ENCODE measurements at regions not wholly inside any gene's neighbourhood (a gene's known extent, or its start where the extent isn't known, plus 50 kb on each side); places are given as distances from the start of the nearest gene placed in this dataset.

GRCh38 chr7:10015687-10016086, 958.0 kb upstream of the PHF14 start:
- H3K4me3 ChIP-seq (ENCODE audit: low read length): no peak overlapping the region
- no peak overlapping the region for H3K27ac ChIP-seq (ENCODE audit: low read length)
- peaks cover 5% of the 10 kb centered on the region for H3K9me3 ChIP-seq (ENCODE audit: control insufficient read depth, low read depth, low read length)
- no peaks in the 10 kb centered on the region for H3K27me3 ChIP-seq (ENCODE audit: control insufficient read depth, insufficient read depth, low read length)
- H3K36me3 ChIP-seq (ENCODE audit: control insufficient read depth, low read depth, low read length): no peaks in the 10 kb centered on the region
- no peak overlapping the region for H3K9ac ChIP-seq (ENCODE audit: low read length)
- H3K4me1 ChIP-seq (ENCODE audit: control insufficient read depth, low read depth, low read length): no peaks in the 10 kb centered on the region

- Histone ChIP-seq H3K4me1 (ENCODE audit: control insufficient read depth, low read depth, low read length) (no peaks in the 10 kb centered on the region), H3K36me3 (ENCODE audit: control insufficient read depth, low read depth, low read length) (no peaks in the 10 kb centered on the region), H3K27me3 (ENCODE audit: control insufficient read depth, insufficient read depth, low read length) (no peaks in the 10 kb centered on the region), H3K27ac (ENCODE audit: low read length) (no peak overlapping the region), H3K4me3 (ENCODE audit: low read length) (no peak overlapping the region), H3K9me3 (ENCODE audit: control insufficient read depth, low read depth, low read length) (no peaks in the 10 kb centered on the region), H3K9ac (ENCODE audit: low read length) (no peak overlapping the region)
These were observed 951.2 kb upstream of the PHF14 start for GRCh38 chr7:10022480-10022879.

GRCh38 chr7:10022957-10023356, 950.7 kb upstream of the PHF14 start:
- Histone ChIP-seq H3K27me3 (ENCODE audit: control insufficient read depth, insufficient read depth, low read length) (no peaks in the 10 kb centered on the region), H3K9me3 (ENCODE audit: control insufficient read depth, low read depth, low read length) (no peaks in the 10 kb centered on the region), H3K9ac (ENCODE audit: low read length) (no peak overlapping the region), H3K27ac (ENCODE audit: low read length) (no peak overlapping the region), H3K4me3 (ENCODE audit: low read length) (no peak overlapping the region), H3K36me3 (ENCODE audit: control insufficient read depth, low read depth, low read length) (no peaks in the 10 kb centered on the region), H3K4me1 (ENCODE audit: control insufficient read depth, low read depth, low read length) (no peaks in the 10 kb centered on the region)

- H3K9me3 ChIP-seq (ENCODE audit: control insufficient read depth, low read depth, low read length): no peaks in the 10 kb centered on the region
- H3K27ac ChIP-seq (ENCODE audit: low read length): no peak overlapping the region
- no peaks in the 10 kb centered on the region for H3K36me3 ChIP-seq (ENCODE audit: control insufficient read depth, low read depth, low read length)
- H3K9ac ChIP-seq (ENCODE audit: low read length): no peak overlapping the region
- H3K4me3 ChIP-seq (ENCODE audit: low read length): no peak overlapping the region
- no peaks in the 10 kb centered on the region for H3K27me3 ChIP-seq (ENCODE audit: control insufficient read depth, insufficient read depth, low read length)
- no peaks in the 10 kb centered on the region for H3K4me1 ChIP-seq (ENCODE audit: control insufficient read depth, low read depth, low read length)
These were observed 938.7 kb upstream of the PHF14 start for GRCh38 chr7:10034843-10035556.

- Histone ChIP-seq H3K27me3 (ENCODE audit: control insufficient read depth, insufficient read depth, low read length) (no peaks in the 10 kb centered on the region), H3K4me1 (ENCODE audit: control insufficient read depth, low read depth, low read length) (peaks cover 3% of the 10 kb centered on the region), H3K9me3 (ENCODE audit: control insufficient read depth, low read depth, low read length) (no peaks in the 10 kb centered on the region), H3K4me3 (ENCODE audit: low read length) (no peak overlapping the region), H3K9ac (ENCODE audit: low read length) (no peak overlapping the region), H3K27ac (ENCODE audit: low read length) (no peak overlapping the region), H3K36me3 (ENCODE audit: control insufficient read depth, low read depth, low read length) (no peaks in the 10 kb centered on the region)
These were observed 937.0 kb upstream of the PHF14 start for GRCh38 chr7:10036693-10037092.

- no peaks in the 10 kb centered on the region for H3K9me3 ChIP-seq (ENCODE audit: control insufficient read depth, low read depth, low read length)
- peaks cover 4% of the 10 kb centered on the region for H3K4me1 ChIP-seq (ENCODE audit: control insufficient read depth, low read depth, low read length)
- no peaks in the 10 kb centered on the region for H3K36me3 ChIP-seq (ENCODE audit: control insufficient read depth, low read depth, low read length)
- no peaks in the 10 kb centered on the region for H3K27me3 ChIP-seq (ENCODE audit: control insufficient read depth, insufficient read depth, low read length)
- H3K4me3 ChIP-seq (ENCODE audit: low read length): no peak overlapping the region
- no peak overlapping the region for H3K9ac ChIP-seq (ENCODE audit: low read length)
- no peak overlapping the region for H3K27ac ChIP-seq (ENCODE audit: low read length)
These were observed 935.3 kb upstream of the PHF14 start for GRCh38 chr7:10038351-10038750.

- H3K27ac ChIP-seq (ENCODE audit: low read length): no peak overlapping the region
- H3K27me3 ChIP-seq (ENCODE audit: control insufficient read depth, insufficient read depth, low read length): no peaks in the 10 kb centered on the region
- no peak overlapping the region for H3K4me3 ChIP-seq (ENCODE audit: low read length)
- H3K9ac ChIP-seq (ENCODE audit: low read length): no peak overlapping the region
- peaks cover 4% of the 10 kb centered on the region for H3K4me1 ChIP-seq (ENCODE audit: control insufficient read depth, low read depth, low read length)
- H3K9me3 ChIP-seq (ENCODE audit: control insufficient read depth, low read depth, low read length): no peaks in the 10 kb centered on the region
- no peaks in the 10 kb centered on the region for H3K36me3 ChIP-seq (ENCODE audit: control insufficient read depth, low read depth, low read length)
These were observed 933.0 kb upstream of the PHF14 start for GRCh38 chr7:10040674-10041073.

- H3K4me3 ChIP-seq (ENCODE audit: low read length): no peak overlapping the region
- H3K9ac ChIP-seq (ENCODE audit: low read length): no peak overlapping the region
- H3K27me3 ChIP-seq (ENCODE audit: control insufficient read depth, insufficient read depth, low read length): no peaks in the 10 kb centered on the region
- no peaks in the 10 kb centered on the region for H3K4me1 ChIP-seq (ENCODE audit: control insufficient read depth, low read depth, low read length)
- H3K27ac ChIP-seq (ENCODE audit: low read length): no peak overlapping the region
- no peaks in the 10 kb centered on the region for H3K9me3 ChIP-seq (ENCODE audit: control insufficient read depth, low read depth, low read length)
- no peaks in the 10 kb centered on the region for H3K36me3 ChIP-seq (ENCODE audit: control insufficient read depth, low read depth, low read length)
These were observed 902.8 kb upstream of the PHF14 start for GRCh38 chr7:10070899-10071298.

GRCh38 chr7:10075866-10076265, 897.8 kb upstream of the PHF14 start:
- no peak overlapping the region for H3K4me3 ChIP-seq (ENCODE audit: low read length)
- peaks cover 4% of the 10 kb centered on the region for H3K4me1 ChIP-seq (ENCODE audit: control insufficient read depth, low read depth, low read length)
- H3K9me3 ChIP-seq (ENCODE audit: control insufficient read depth, low read depth, low read length): no peaks in the 10 kb centered on the region
- no peak overlapping the region for H3K9ac ChIP-seq (ENCODE audit: low read length)
- no peak overlapping the region for H3K27ac ChIP-seq (ENCODE audit: low read length)
- no peaks in the 10 kb centered on the region for H3K36me3 ChIP-seq (ENCODE audit: control insufficient read depth, low read depth, low read length)
- H3K27me3 ChIP-seq (ENCODE audit: control insufficient read depth, insufficient read depth, low read length): no peaks in the 10 kb centered on the region

- Histone ChIP-seq H3K9me3 (ENCODE audit: control insufficient read depth, low read depth, low read length) (no peaks in the 10 kb centered on the region), H3K27ac (ENCODE audit: low read length) (no peak overlapping the region), H3K27me3 (ENCODE audit: control insufficient read depth, insufficient read depth, low read length) (no peaks in the 10 kb centered on the region)
These were observed 896.9 kb upstream of the PHF14 start for GRCh38 chr7:10076660-10077300.

GRCh38 chr7:10079572-10079971, 894.1 kb upstream of the PHF14 start:
- Histone ChIP-seq H3K9me3 (ENCODE audit: control insufficient read depth, low read depth, low read length) (no peaks in the 10 kb centered on the region), H3K27me3 (ENCODE audit: control insufficient read depth, insufficient read depth, low read length) (no peaks in the 10 kb centered on the region), H3K4me1 (ENCODE audit: control insufficient read depth, low read depth, low read length) (peaks cover 22% of the 10 kb centered on the region), H3K4me3 (ENCODE audit: low read length) (no peak overlapping the region), H3K36me3 (ENCODE audit: control insufficient read depth, low read depth, low read length) (no peaks in the 10 kb centered on the region), H3K9ac (ENCODE audit: low read length) (no peak overlapping the region), H3K27ac (ENCODE audit: low read length) (no peak overlapping the region)

More at GRCh38 chr7:10076660-10077300, 896.9 kb upstream of the PHF14 start:
- Histone ChIP-seq H3K4me1 (ENCODE audit: control insufficient read depth, low read depth, low read length) (peaks cover 4% of the 10 kb centered on the region), H3K4me3 (ENCODE audit: low read length) (no peak overlapping the region), H3K36me3 (ENCODE audit: control insufficient read depth, low read depth, low read length) (no peaks in the 10 kb centered on the region), H3K9ac (ENCODE audit: low read length) (no peak overlapping the region)

GRCh38 chr7:10082896-10083295, 890.8 kb upstream of the PHF14 start:
- H3K4me3 ChIP-seq (ENCODE audit: low read length): no peak overlapping the region
- H3K36me3 ChIP-seq (ENCODE audit: control insufficient read depth, low read depth, low read length): no peaks in the 10 kb centered on the region
- H3K9ac ChIP-seq (ENCODE audit: low read length): no peak overlapping the region
- no peaks in the 10 kb centered on the region for H3K27me3 ChIP-seq (ENCODE audit: control insufficient read depth, insufficient read depth, low read length)
- no peaks in the 10 kb centered on the region for H3K9me3 ChIP-seq (ENCODE audit: control insufficient read depth, low read depth, low read length)
- peaks cover 18% of the 10 kb centered on the region for H3K4me1 ChIP-seq (ENCODE audit: control insufficient read depth, low read depth, low read length)
- H3K27ac ChIP-seq (ENCODE audit: low read length): no peak overlapping the region
